RCC 7860 (cell line): ENCODE measurements at regions not wholly inside any gene's neighbourhood (a gene's known extent, or its start where the extent isn't known, plus 50 kb on each side); places are given as distances from the start of the nearest gene placed in this dataset.
"Not testable (repeated sequence)": the region's sequence is repeated elsewhere in the genome, so short reads cannot be mapped to it uniquely, and the experiment has no call there.

Experiments
- DNase-seq: peaks from one replicate; pipeline ENCODE4 v3.0.0-alpha.2; 2015; ENCODE audit warnings: low spot score
- FAIRE-seq: peaks from 2 replicates; lab custom pipeline; 2012; peaks lifted over from hg19 to GRCh38; lab: Jason Lieb, UNC

DNA sequence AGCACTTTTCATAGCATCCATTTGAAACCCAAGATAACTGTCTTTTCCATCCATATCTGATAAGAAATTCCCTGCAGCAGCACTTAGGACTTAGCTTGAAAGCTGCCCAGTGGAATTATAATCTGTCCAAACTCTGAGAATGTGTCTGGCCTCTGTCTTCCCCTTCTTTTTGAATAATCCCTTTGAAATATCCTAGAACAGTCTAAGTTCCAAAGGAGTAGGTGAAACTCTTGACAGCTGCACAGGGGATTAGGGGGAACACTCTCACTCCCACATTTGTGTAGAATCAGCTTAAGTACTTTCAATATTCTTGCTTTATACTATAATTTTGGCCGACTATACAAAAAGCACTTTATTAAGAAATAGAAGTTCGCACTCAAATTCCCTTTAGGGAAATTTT is 157.7 kb downstream of the PAPSS1 start:
- no peak for FAIRE-seq
- no peak for DNase-seq

DNA sequence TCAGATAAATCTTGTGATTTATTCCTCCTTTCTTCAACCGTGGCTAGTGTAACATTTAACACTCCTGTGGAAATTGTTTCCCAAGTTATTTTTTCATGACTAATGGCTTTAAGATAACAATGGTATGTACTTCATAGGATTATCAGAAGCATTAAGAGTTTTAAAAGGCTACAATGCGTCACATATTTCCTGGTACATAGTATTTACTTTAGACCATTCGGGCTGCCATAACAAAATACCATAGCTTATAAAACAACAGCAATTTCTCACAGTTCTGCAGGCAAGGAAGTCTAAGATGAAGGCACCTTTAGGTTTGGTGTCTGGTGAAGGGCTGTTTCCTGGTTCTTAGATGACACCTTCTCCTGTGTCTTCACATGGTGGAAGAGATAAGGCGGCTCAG is 158.6 kb downstream of the PAPSS1 start:
- no peak for FAIRE-seq

DNA sequence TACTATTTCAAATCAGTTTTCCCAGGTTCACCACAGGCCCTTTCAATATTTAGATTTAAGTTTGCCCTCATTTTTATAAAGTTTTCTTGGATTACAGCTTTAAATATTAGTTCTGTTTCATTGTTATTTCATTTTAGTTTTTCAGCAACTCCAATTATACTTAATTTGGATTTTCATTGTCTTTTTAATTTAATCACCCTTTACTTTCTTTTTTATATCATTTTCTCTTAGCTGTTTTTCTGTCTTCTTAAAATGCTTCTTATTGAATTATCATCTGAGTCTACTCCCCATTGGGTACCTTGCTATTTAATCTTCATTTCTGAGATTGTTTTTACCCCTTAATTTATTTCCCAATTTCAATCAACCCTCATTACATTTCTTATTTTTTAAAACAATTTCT is 160.4 kb downstream of the PAPSS1 start:
- DNase-seq (no peak), FAIRE-seq (no peak)

More for the DNA sequence above, 158.6 kb downstream of the PAPSS1 start:
- DNase-seq: no peak

DNA sequence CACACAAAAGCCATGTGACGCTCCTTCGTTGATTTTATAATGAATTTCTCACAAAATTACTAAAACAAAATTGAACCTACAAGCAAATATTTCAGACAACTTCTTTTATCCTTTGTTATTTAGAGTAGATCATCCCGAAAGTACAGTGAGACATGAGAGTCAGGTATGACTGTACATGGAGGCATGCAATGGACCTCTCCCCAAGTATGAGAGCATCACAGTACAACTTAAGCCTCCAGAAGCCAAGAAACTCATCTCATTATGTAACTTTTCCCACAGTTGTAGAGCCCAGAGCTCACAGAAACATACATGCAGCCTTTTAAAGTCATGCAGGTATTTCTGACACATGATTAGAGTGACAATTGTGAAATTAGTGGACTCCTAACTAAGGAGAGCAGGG is 167.7 kb downstream of the PAPSS1 start:
- FAIRE-seq (no peak), DNase-seq (no peak)

DNA sequence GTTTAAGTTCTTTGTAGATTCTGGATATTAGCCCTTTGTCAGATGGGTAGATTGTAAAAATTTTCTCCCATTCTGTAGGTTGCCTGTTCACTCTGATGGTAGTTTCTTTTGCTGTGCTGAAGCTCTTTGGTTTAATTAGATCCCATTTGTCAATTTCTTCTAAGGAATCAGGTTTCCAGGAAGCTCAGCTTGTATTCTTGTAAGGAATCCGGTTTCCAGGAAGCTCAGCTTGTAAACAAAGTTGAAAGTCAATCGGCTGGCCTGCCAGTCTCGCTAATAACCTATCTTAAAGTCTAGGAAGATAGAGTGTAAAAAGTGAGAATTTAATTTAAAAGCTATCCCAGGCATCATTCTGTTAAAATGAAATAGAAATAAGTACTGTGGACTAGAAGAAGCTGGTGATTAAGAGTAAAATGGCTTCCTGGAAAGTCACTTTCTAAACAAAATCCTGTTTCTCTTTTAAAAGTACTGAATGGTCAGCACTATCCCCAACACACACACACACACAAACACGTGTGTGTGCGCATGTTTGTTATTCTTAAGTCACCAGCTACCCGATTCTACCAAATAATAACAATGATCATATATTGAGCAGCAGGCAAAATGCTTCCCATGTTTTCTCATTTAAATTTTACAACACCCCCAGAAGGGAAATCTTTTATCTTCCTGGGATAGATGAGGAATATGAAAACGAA is 171.7 kb downstream of the PAPSS1 start:
- DNase-seq: no peak

DNA sequence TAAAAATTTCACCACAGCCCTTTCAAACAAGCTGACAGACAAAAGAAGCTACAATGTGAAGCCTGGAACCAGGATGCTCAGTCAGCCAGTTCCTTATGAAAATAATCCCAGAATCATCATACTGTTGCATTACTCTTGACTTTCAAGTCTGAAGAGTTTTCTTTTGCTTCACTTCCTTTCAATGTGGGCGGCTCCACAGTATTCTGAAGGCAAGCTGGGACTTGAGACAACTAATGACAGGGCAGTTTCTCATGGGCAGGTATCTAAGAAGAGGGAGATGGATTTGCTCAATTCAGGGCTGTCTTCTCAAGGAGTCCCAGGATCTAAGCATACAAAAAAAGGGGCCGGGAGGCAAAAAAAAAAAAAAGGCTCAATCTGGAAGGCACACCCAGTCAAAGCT is 173.4 kb downstream of the PAPSS1 start:
- no peak for DNase-seq
- no peak for FAIRE-seq

More for the DNA sequence above, 171.7 kb downstream of the PAPSS1 start:
- FAIRE-seq: no peak

DNA sequence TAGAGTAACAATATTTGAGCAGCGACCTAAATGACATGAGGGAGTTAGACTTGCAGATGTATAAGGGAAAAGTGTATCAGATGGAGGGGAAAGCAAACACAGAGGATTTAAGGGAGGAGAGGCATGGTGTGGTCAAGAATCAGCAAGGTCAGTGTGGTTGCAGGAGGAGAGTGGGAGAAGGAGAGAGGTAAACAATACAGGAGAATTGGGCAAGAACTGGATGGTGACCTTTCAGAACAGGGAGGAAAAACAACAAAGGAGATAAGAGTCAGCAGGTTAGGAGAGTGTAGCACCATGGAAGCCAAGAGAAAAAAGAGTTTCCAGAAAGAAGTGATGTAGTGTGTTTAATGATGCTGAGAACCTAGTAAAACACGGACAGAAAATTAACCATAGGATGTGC is 178.5 kb downstream of the PAPSS1 start:
- no peak for FAIRE-seq
- DNase-seq: no peak

DNA sequence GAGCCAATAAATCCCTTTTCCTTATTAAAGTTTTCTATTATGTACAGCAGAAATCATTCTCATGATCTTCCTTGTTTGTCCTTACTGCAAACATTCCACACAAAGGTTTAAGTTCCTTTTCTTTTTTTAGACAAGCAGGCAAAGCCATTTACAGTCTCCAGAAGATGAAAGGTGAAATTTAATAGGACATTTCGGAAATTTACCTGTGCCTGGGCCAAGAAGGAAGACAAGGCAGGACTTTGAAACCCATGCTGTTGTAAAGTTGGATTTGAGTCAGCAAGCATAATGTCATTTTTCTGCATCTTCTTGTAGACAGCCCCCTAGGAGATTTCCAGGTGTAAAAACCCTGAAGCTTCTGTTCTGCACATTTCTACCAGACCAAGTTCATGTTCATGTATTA is 188.1 kb downstream of the PAPSS1 start:
- FAIRE-seq (no peak), DNase-seq (no peak)

DNA sequence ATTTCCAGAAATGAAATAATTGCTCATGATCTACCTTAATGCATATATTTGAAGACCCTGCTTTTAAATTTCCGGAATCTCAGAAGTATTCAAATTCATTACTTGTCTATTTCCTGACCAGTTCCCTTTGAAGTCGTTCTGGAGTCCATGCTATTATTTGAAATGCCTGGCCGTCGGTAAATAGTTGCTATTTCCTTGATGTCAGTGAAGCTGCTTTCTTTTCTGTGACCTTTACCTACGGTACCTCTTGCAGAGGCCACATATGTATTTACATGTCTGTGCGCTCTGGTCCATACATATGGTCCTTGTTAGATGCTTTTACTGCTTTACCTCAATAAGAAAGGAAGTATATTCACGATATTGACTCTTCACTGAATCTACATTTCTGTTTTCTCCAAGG is 199.7 kb downstream of the PAPSS1 start:
- DNase-seq (no peak), FAIRE-seq (no peak)

DNA sequence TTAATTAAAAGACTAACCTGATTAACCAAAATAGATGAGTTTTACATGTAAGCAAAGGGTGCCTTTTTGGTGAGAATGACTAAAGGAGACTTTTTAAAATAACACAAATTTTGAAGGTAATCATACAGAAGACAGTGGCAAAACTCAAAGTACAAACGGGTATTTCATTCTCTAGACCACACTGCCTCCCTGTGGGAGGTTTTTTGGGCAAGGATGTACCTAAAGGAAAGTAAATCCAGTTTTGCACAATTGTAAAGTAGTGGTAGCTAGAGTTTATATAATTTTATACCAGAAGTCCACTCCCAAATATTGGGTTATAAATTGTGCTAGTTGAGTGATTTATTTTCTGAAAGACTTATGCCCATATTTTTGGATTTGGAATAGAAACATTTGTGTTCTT is 201.0 kb downstream of the PAPSS1 start:
- FAIRE-seq: no peak
- no peak for DNase-seq

DNA sequence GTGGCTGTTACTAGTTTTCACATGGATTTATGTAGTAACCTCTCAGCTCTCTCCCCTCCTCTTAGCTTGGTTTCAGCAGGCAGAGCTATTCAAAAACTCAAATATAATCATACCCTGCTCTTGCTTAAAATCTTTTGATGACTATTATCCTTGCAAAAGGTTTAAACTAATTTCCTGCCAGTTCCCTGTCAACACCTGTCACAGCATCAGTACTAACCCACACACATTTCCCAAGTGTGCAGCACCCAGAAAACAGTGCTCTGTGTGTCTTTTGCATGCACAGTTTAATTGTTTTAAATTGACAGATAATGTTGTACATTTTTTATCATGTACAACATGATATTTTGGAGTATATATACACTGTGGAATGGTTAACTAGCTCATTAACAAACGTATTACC is 202.0 kb downstream of the PAPSS1 start:
- DNase-seq (no peak), FAIRE-seq (no peak)

DNA sequence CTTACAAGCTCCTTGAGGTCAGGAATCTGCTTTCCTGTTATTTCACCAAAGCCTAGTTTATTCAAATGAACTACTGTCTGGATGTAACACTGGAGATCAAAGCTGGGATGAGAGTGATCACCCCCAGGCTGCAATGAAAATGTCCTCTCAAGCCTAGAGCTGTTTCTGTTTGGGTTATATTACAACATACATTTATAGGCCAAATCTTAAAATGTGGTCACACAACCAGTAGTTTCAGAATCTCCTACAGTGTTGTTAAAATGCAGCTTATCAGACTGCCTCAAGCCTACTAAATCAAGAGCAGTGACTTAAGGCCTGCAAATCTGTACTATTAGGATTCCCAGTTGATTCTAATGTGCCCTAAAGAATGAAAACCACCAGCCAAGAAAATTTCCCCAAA is 207.5 kb downstream of the PAPSS1 start:
- FAIRE-seq (no peak), DNase-seq (no peak)

DNA sequence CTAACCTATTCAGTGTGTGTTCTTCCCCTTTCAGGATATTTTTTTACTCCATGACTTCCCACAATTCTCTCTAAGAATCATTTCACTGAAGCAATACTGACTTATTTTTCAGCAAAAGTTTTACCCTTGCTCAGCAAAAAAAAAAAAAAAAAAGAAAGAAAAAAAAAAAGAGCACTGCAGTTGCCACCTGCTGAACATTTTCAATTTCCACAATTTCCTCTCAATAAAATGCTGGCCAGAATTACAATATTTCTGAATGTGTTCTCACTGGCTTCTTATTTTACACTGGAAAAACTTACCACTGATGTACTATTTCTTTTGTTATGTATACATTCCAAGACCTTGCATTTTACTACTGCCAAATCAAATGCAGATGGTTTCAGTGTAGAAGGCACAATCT is 210.4 kb downstream of the PAPSS1 start:
- DNase-seq (no peak), FAIRE-seq (no peak)

DNA sequence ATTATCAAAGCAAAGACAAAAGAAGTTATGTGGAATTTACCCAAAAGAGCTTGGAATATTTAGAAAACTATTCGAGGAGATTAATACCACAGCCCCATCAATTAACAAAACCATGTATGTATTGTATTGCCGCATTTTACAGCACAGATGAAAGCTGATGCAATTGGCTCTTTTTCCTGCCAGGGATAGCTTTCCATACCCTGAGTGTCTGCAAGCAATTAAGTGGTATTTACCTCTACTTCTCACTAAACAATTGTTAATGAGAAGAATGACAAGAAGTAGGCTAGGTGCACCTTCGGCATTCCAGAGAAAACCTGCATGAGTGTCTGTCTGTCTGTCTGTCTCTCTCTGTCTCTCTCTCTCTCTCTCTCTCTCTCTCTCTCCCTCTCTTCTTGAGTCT is 219.5 kb downstream of the PAPSS1 start:
- no peak for DNase-seq
- FAIRE-seq: no peak

DNA sequence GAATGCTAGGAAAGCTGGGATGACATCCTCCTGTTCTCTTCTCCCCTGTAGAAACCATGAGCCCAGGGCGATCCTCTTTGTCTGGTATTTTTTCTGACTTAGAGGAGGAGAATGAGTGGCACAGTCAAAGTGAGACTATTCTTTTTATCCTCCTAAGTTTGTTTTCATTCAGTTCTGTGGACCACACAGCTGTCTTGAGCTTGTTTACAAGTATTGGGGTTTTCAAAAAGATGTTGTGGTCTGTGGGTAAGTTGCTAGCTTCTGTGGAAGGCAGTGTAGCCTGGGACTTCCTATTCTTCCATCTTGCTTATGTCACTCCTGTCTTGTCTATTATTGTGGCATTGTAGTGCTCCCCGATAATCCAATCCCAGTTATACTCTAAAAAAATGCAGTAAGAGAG is 223.0 kb downstream of the PAPSS1 start:
- no peak for FAIRE-seq
- DNase-seq: no peak

DNA sequence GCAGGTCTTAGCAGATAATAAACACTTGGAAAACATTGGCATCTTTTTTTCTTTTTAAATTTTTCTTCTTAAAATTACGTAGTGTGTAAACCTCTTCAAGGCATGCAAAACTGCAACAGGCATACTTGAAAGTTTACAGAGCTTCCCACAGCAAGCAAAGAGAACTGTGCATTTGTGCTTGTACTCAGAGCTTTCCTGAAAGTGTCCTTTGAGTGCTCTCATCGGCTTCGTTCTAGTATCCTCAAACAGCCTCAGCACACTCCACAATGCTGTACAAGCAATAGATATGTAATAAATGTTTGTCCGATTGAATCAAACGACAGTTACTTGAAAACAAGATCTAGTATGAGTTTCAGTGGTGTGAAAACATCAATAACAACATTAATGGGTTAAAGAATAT is 227.5 kb downstream of the PAPSS1 start:
- FAIRE-seq: no peak

DNA sequence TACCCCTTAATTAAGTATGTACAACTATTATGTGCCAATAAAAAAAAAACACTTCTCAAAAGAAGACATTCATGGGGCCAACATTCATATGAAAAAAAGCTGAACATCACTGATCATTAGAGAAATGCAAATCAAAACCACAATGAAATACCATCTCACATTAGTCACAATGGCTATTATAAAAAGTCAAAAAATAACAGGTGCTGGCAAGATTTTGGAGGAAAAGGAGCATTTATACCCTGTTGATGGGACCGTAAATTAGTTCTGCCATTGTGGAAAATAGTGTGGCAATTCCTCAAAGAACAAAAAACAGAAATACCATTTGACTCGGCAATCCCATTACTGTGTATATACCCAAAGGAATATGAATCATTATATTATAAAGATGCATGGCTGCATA is 229.9 kb downstream of the PAPSS1 start:
- DNase-seq: no peak
- no peak for FAIRE-seq

More for the DNA sequence above, 227.5 kb downstream of the PAPSS1 start:
- no peak for DNase-seq

DNA sequence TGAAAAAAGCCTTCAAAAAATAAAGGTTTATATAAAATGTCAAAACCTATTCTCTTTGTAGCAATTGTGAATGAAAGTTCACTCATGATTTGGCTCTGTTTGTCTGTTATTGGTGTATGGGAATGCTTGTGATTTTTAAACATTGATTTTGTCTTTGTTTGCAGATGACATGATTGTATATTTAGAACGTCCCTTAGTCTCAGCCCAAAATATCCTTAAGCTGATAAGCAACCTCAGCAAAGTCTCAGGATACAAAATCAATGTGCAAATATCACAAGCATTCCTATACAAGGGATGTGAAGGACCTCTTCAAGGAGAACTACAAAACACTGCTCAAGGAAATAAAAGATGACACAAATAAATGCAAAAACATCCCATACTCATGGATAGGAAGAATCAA is 236.4 kb downstream of the PAPSS1 start:
- not testable (repeated sequence) for DNase-seq, FAIRE-seq

DNA sequence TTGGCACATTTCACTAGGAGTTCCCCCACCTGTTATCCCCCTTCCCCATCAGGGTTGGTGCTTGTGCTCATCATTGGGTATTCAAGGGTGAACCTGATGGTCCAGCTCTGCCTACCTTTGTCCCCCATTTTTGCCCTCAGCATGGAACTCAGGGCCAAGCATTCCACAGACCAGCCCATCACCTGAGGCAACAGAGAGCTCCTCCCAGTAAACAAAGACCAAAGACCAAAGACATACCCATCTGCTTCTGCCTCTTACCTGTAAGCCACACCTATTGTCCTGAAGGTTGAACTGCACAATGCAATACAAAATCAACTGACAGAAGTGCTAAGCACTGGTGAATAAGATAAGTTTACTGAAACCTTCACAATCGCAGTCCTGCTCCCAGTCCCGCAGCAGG is 237.5 kb downstream of the PAPSS1 start:
- FAIRE-seq (no peak), DNase-seq (no peak)

DNA sequence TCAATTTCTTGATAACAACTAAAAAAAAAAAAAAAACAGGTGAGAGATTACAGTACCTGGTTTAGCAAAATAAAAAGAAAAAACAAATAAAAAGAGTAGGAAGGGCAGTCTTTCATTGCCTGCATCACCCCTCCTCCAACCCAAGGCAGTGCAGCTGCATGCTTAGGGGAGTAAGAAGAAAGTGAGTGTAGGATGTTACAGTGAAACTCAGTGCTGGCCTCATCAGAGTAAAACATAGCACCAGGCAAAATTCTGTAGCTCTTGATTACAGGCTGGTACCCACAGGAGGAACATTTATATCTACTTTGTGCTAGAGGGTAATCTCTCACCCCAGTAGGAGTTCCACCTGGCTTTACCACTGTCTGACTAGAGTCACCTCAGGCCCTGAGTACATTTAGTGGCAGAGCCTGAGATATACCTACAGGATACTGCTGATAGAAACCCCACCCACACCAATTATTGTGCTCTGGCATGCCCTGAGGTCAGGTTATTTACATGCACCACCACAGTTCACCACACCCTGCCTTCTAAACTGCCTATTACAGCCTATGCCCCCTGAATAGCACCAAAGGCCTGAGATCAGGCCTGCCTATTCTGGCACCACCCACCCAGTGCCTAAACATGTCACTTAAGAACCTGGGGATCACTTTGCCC is 241.6 kb downstream of the PAPSS1 start:
- no peak for FAIRE-seq
- DNase-seq: no peak

DNA sequence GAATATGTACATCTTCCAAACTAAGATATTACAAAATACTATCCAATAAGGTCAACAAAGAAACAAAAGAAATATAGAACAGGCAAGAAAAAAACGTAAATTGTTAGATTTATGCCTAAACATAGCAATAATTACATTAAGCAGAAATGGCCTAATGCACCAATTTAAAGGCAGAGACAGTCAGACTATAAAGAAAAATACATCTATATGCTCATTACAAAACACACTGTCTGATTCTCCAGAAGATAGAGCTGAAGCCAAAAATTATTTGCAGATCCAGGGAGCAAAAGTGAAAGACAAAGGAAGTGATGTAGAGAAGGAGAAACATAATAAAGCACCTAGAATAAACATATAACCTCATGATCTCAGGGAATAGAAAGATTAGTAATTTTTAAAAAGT is 246.9 kb downstream of the PAPSS1 start:
- DNase-seq (no peak), FAIRE-seq (no peak)

DNA sequence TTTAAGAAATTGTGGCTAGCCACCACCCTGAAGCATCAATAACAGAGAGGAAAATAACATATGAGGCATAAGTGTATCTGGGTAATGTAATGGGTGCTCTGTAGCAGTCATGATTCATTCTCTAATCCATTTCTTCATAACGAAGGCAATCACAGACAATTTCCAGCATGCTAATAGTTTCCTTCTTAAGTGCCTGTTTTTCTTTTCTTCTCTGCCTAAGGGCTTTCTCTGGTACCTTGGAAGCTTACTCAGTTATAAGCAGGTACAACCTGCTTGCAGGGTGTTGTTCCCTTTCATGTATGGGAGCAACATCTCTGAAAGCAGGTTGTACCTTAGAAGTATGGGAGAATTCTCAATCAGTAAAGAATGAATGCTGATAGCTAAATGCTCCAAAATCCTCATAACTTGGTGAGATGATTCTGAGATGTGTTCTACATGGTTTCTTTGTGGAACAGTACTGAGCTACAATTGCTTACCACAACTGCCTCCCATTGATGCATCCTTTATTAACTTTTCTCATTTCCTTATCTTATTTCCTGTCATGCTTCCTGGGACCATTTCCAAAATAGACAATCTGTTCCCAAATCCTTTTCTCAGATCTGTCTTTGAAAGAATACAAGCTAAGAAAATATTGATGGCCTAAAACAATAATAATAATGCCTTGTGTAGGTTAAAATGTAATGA is 247.6 kb downstream of the PAPSS1 start:
- DNase-seq: no peak
- no peak for FAIRE-seq
